Testis (tissue), 2 donors: ENCODE measurements at regions not wholly inside any gene's neighbourhood (a gene's known extent, or its start where the extent isn't known, plus 50 kb on each side); places are given as distances from the start of the nearest gene placed in this dataset.

Source experiments
- CTCF ChIP-seq, 3 experiments: fragments of 450-650 bp in 2 of 3; fragments of 200-600 bp in 1 of 3; sonication (generic) in 1 of 3; IDR thresholded peaks; one replicate each; pipeline ENCODE4 v1.5.1; 2016 to 2019; ENCODE audit warnings: antibody characterized with exemption in 3 of 3, mild to moderate bottlenecking in 2 of 3, moderate library complexity in 1 of 3
- POLR2A ChIP-seq: fragments of 450-650 bp; IDR thresholded peaks from one replicate; pipeline ENCODE4 v1.6.1; 2017; ENCODE audit warnings: antibody characterized with exemption, mild to moderate bottlenecking, moderate library complexity

DNA sequence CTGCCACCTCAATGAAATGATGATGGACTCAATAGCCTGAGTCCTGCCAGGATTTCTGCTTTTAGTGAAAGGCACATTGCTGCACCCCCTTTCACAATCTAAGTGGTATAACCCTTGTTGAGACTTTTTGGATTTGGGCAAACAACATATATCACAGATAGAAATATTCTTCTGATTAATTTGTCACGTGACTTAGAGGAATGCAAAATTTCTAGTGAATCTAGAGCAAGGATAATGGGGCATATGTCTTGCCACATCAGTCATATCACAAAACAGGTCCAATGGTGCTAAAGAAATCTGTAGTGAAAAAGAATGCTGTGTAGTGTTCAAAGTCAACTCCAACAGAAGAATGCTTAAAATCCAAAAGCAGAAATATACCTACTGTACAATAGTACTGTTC, 1386.3 kb downstream of the LRFN5 start:
- TF ChIP-seq CTCF (IDR thresholded peaks at IDR 0.05): no peak
- no peak for TF ChIP-seq POLR2A
